H1 (cell line): ENCODE measurements at regions not wholly inside any gene's neighbourhood (a gene's known extent, or its start where the extent isn't known, plus 50 kb on each side); places are given as distances from the start of the nearest gene placed in this dataset.

Experiments
- CTCF ChIA-PET: fragments of 300-600 bp; sonication (Branson Sonifier 250); formaldehyde crosslinking; loops from one replicate; lab custom pipeline; 2021; ENCODE audit not compliant: partially characterized antibody; lab: Charles Lee
- POLR2A ChIA-PET: fragments of 300-600 bp; sonication (Branson Sonifier 250); formaldehyde crosslinking; loops from one replicate; lab custom pipeline; 2021; ENCODE audit warnings: inconsistent platforms; ENCODE audit not compliant: partially characterized antibody; lab: Charles Lee
- DNase-seq, 2 experiments: peaks; one replicate each; pipeline versions ENCODE4 v3.0.0 to v3.0.0-alpha.2; 2010 to 2022; ENCODE audit warnings: low spot score in 2 of 2, low read depth in 1 of 2, mixed read lengths in 1 of 2
- FAIRE-seq: peaks from 2 replicates; lab custom pipeline; 2011; peaks lifted over from hg19 to GRCh38; lab: Jason Lieb, UNC
- H2AFZ ChIP-seq: 2 replicates; pipeline ENCODE4 v1.8.1; 2012; ENCODE audit warnings: low read length, inconsistent platforms
- H2AK5ac ChIP-seq: 2 replicates; pipeline ENCODE4 v1.6.1; 2013; ENCODE audit warnings: low read depth, low read length
- H2BK120ac ChIP-seq: replicated peaks from 2 replicates; pipeline ENCODE3; 2013; ENCODE audit warnings: low read depth, low read length, inconsistent platforms
- H2BK12ac ChIP-seq: 2 replicates; pipeline ENCODE4 v1.6.1; 2013; ENCODE audit warnings: low read depth, low read length
- H2BK15ac ChIP-seq: 2 replicates; pipeline ENCODE4 v1.6.1; 2013; ENCODE audit warnings: low read length
- H2BK20ac ChIP-seq: 2 replicates; pipeline ENCODE4 v1.6.1; 2013; ENCODE audit warnings: low read length
- H2BK5ac ChIP-seq: 2 replicates; pipeline ENCODE4 v1.6.1; 2013; ENCODE audit warnings: low read depth, low read length
- H3K14ac ChIP-seq: 2 replicates; pipeline ENCODE4 v1.6.1; 2013; ENCODE audit warnings: inconsistent platforms; ENCODE audit not compliant: insufficient read length
- H3K18ac ChIP-seq: 2 replicates; pipeline ENCODE4 v1.6.1; 2013; ENCODE audit warnings: low read length; ENCODE audit errors: extremely low read depth
- H3K23ac ChIP-seq: 2 replicates; pipeline ENCODE4 v1.6.1; 2013; ENCODE audit warnings: inconsistent platforms; ENCODE audit not compliant: insufficient read length
- H3K23me2 ChIP-seq: 2 replicates; pipeline ENCODE4 v1.6.1; 2013; ENCODE audit warnings: low read depth, low read length
- H3K27ac ChIP-seq: 2 replicates; pipeline ENCODE4 v1.6.1; 2011; ENCODE audit warnings: low read depth, low read length, inconsistent platforms
- H3K27me3 ChIP-seq, 4 experiments: replicated peaks in 1 of 4; 1 replicate in 1 of 4; 2 replicates in 3 of 4; pipeline versions ENCODE4 v1.6.1 to v1.8.1; 2011 to 2013; ENCODE audit warnings: low read length in 3 of 4, mild to moderate bottlenecking in 3 of 4, inconsistent platforms in 2 of 4, mixed read lengths in 2 of 4, moderate library complexity in 1 of 4; ENCODE audit not compliant: control insufficient read depth in 3 of 4, insufficient read depth in 3 of 4; ENCODE audit errors: extremely low read depth in 1 of 4
- H3K36me3 ChIP-seq, 4 experiments: 2 replicates each; pipeline versions ENCODE4 v1.6.1 to v1.8.1; 2011 to 2013; ENCODE audit warnings: mild to moderate bottlenecking in 4 of 4, low read length in 3 of 4, moderate library complexity in 2 of 4, control low read depth in 1 of 4, inconsistent platforms in 1 of 4; ENCODE audit not compliant: insufficient read depth in 4 of 4, control insufficient read depth in 2 of 4
- H3K4ac ChIP-seq: replicated peaks from 2 replicates; pipeline ENCODE3; 2013; ENCODE audit warnings: low read length, low read depth, mixed read lengths, inconsistent platforms; ENCODE audit not compliant: insufficient read length
- H3K4me1 ChIP-seq, 4 experiments: replicated peaks in 1 of 4; 1 replicate in 1 of 4; 2 replicates in 3 of 4; pipeline versions ENCODE4 v1.6.1 to v1.8.1; 2011 to 2013; ENCODE audit warnings: low read length in 3 of 4, inconsistent platforms in 2 of 4, mixed read lengths in 1 of 4; ENCODE audit not compliant: insufficient read depth in 4 of 4, control insufficient read depth in 3 of 4
- H3K4me2 ChIP-seq, 2 experiments: 2 replicates each; pipeline versions ENCODE4 v1.6.1 to v1.8.1; 2011 to 2013; ENCODE audit warnings: low read depth in 2 of 2, low read length in 2 of 2, control low read depth in 1 of 2, inconsistent platforms in 1 of 2, mild to moderate bottlenecking in 1 of 2; ENCODE audit not compliant: insufficient read depth in 1 of 2
- H3K4me3 ChIP-seq, 4 experiments: fragments of 200-600, 300-600 bp in 1 of 4; sonication (generic), shearing (Covaris generic), sonication (Bioruptor Twin) in 1 of 4; 2 replicates each; pipeline versions ENCODE4 v1.5.1 to v1.8.1; 2011 to 2016; ENCODE audit warnings: low read length in 4 of 4, low read depth in 3 of 4, control low read depth in 2 of 4, inconsistent platforms in 2 of 4, mild to moderate bottlenecking in 2 of 4, mixed read lengths in 1 of 4, moderate library complexity in 1 of 4; ENCODE audit not compliant: insufficient read depth in 2 of 4; ENCODE audit errors: extremely low read depth in 1 of 4
- H3K56ac ChIP-seq: replicated peaks from 2 replicates; pipeline ENCODE3; 2013; ENCODE audit warnings: low read depth, mild to moderate bottlenecking, mixed read lengths, low read length, inconsistent platforms; ENCODE audit not compliant: insufficient read length
- H3K79me1 ChIP-seq: 2 replicates; pipeline ENCODE4 v1.6.1; 2013; ENCODE audit warnings: low read depth, low read length, control low read depth
- H3K79me2 ChIP-seq, 2 experiments: 2 replicates each; pipeline versions ENCODE4 v1.6.1 to v1.8.1; 2012 to 2013; ENCODE audit warnings: low read length in 2 of 2, mild to moderate bottlenecking in 2 of 2, inconsistent platforms in 1 of 2; ENCODE audit not compliant: insufficient read depth in 2 of 2, control insufficient read depth in 1 of 2
- H3K9ac ChIP-seq, 4 experiments: replicated peaks in 1 of 4; 1 replicate in 1 of 4; 2 replicates in 3 of 4; pipeline versions ENCODE4 v1.6.1 to v1.8.1; 2011 to 2013; ENCODE audit warnings: low read depth in 3 of 4, low read length in 3 of 4, control low read depth in 2 of 4, mild to moderate bottlenecking in 2 of 4, moderate library complexity in 2 of 4, inconsistent platforms in 1 of 4; ENCODE audit errors: extremely low read depth in 1 of 4
- H3K9me3 ChIP-seq, 2 experiments: 2 replicates each; pipeline versions ENCODE4 v1.6.1 to v1.8.1; 2012 to 2013; ENCODE audit warnings: mild to moderate bottlenecking in 2 of 2, moderate library complexity in 2 of 2, control low read depth in 1 of 2, inconsistent platforms in 1 of 2, low read depth in 1 of 2, low read length in 1 of 2, mixed read lengths in 1 of 2; ENCODE audit not compliant: insufficient read depth in 2 of 2
- H4K20me1 ChIP-seq, 2 experiments: replicated peaks in 1 of 2; 2 replicates each; pipeline versions ENCODE3 to v1.8.1; 2011 to 2013; ENCODE audit warnings: inconsistent platforms in 2 of 2, low read length in 2 of 2, mild to moderate bottlenecking in 1 of 2; ENCODE audit not compliant: insufficient read depth in 2 of 2, control insufficient read depth in 1 of 2
- H4K5ac ChIP-seq: 2 replicates; pipeline ENCODE4 v1.6.1; 2013; ENCODE audit warnings: low read length, low read depth, mixed read lengths, inconsistent platforms; ENCODE audit not compliant: insufficient read length
- H4K8ac ChIP-seq: 2 replicates; pipeline ENCODE4 v1.8.0; 2013; ENCODE audit warnings: mild to moderate bottlenecking, moderate library complexity, low read length, inconsistent platforms; ENCODE audit not compliant: insufficient read depth; ENCODE audit errors: extremely low read depth
- H4K91ac ChIP-seq: replicated peaks from 2 replicates; pipeline ENCODE3; 2013; ENCODE audit warnings: low read length, mixed read lengths, inconsistent platforms; ENCODE audit not compliant: insufficient read length
- BACH1 ChIP-seq: IDR thresholded peaks from 2 replicates; pipeline ENCODE4 v1.6.1; 2012; ENCODE audit warnings: low read length, improper control_type of control experiment
- E2F6 ChIP-seq: IDR thresholded peaks from 2 replicates; pipeline ENCODE4 v1.6.1; 2012; ENCODE audit warnings: inconsistent platforms
- FOSL1 ChIP-seq: IDR thresholded peaks from 2 replicates; pipeline ENCODE4 v1.6.1; 2011; ENCODE audit warnings: mild to moderate bottlenecking, low read depth, low read length, moderate library complexity; ENCODE audit not compliant: insufficient read depth
- MAFK ChIP-seq: IDR thresholded peaks from 2 replicates; pipeline ENCODE4 v1.6.1; 2012; ENCODE audit warnings: low read depth, mild to moderate bottlenecking, improper control_type of control experiment, low read length
- NANOG ChIP-seq: IDR thresholded peaks from 2 replicates; pipeline ENCODE4 v1.6.1; 2011; ENCODE audit warnings: low read length, low read depth, mild to moderate bottlenecking, inconsistent platforms; ENCODE audit not compliant: insufficient read depth, poor library complexity, severe bottlenecking
- POLR2A ChIP-seq, 2 experiments: IDR thresholded peaks; 1 replicate in 1 of 2; 2 replicates in 1 of 2; pipeline ENCODE4 v1.6.1; 2011; ENCODE audit warnings: low read depth in 2 of 2, low read length in 2 of 2, mild to moderate bottlenecking in 2 of 2; ENCODE audit errors: control extremely low read depth in 1 of 2
- SUZ12 ChIP-seq: fragments of 200-600 bp; sonication (generic); IDR thresholded peaks from 2 replicates; pipeline ENCODE4 v1.6.1; 2012; ENCODE audit warnings: mild to moderate bottlenecking, inconsistent platforms, low read length, moderate library complexity, mixed read lengths
- TAF1 ChIP-seq: IDR thresholded peaks from 2 replicates; pipeline ENCODE4 v1.6.1; 2011; ENCODE audit warnings: mild to moderate bottlenecking, low read depth, low read length
- USF2 ChIP-seq: IDR thresholded peaks from 2 replicates; pipeline ENCODE4 v1.6.1; 2011; ENCODE audit warnings: low read length, improper control_type of control experiment
- YY1 ChIP-seq: IDR thresholded peaks from 2 replicates; pipeline ENCODE4 v1.6.1; 2011; ENCODE audit warnings: low read depth, mild to moderate bottlenecking, low read length
- WGBS, 2 experiments: shearing (Covaris generic) in 1 of 2; methylation state at CpG; one replicate each; pipeline versions ENCODE4 v1.1.6 to v1.1.7; 2013 to 2015; ENCODE audit warnings: low lambda C conversion rate in 2 of 2, mixed read lengths in 2 of 2, inconsistent platforms in 1 of 2, low coverage in 1 of 2, missing lambda C conversion rate in 1 of 2; ENCODE audit not compliant: insufficient replicate concordance in 2 of 2, insufficient coverage in 1 of 2, insufficient read length in 1 of 2; ENCODE audit errors: extremely low coverage in 1 of 2, missing lambda C conversion rate in 1 of 2; 5-methylcytosine and 5-hydroxymethylcytosine counted together
- TF ChIP-seq, protein P1 (sequence below), 3 experiments: IDR thresholded peaks; 1 replicate in 2 of 3; 2 replicates in 1 of 3; pipeline versions ENCODE4 v1.5.1 to v1.6.1; 2011; ENCODE audit warnings: low read length in 3 of 3, mild to moderate bottlenecking in 3 of 3, inconsistent platforms in 2 of 3, low read depth in 1 of 3, moderate library complexity in 1 of 3; ENCODE audit not compliant: insufficient read depth in 1 of 3; ENCODE audit errors: control extremely low read depth in 1 of 3

GRCh38 chr10:2610946-2611345, 456.4 kb upstream of the PFKP start:
- Histone ChIP-seq H3K9ac (no peak overlapping the region), H4K8ac (no peak overlapping the region), H2BK20ac (no peak overlapping the region), H2BK12ac (no peak overlapping the region), H3K23ac (no peak overlapping the region), H3K4me2 (no peak overlapping the region), H3K79me1 (no peaks in the 10 kb centered on the region), H4K20me1 (no peaks in the 10 kb centered on the region), H2BK5ac (no peak overlapping the region), H3K9me3 (peaks cover 4% of the 10 kb centered on the region in 2 experiments; a peak in 2 of 4 replicates), H2AFZ (peak overlapping the region; percentile 51; the same call in 1 of the 2 replicates), H3K18ac (no peak overlapping the region), H4K91ac (no peak overlapping the region), H3K27ac (no peak overlapping the region), H3K4ac (no peak overlapping the region), H3K4me3 (no peak overlapping the region), H3K4me1 (peaks cover 0 to 4% (median 1%) of the 10 kb centered on the region in 4 experiments; a peak in 2 of 7 replicates), H3K14ac (no peak overlapping the region), H3K23me2 (no peaks in the 10 kb centered on the region), H4K5ac (no peak overlapping the region), H3K56ac (no peak overlapping the region), H3K27me3 (no peaks in the 10 kb centered on the region), H2BK120ac (no peak overlapping the region), H3K36me3 (no peaks in the 10 kb centered on the region), H2AK5ac (no peak overlapping the region), H3K79me2 (no peaks in the 10 kb centered on the region), H2BK15ac (no peak overlapping the region)
- DNase-seq (no peak), FAIRE-seq (no peak)
- ChIA-PET POLR2A (no interaction called here), CTCF (interaction anchor here (1.1 to 1.5 kb wide), 2 partner anchors 8 to 473 kb away, joined by 3 to 6 read pairs; no protein-coding TSS in a partner anchor)
- TF ChIP-seq MAFK, result no peak
- no peak for TF ChIP-seq FOSL1
- TF ChIP-seq USF2, result no peak
- no peak for TF ChIP-seq E2F6
- TF ChIP-seq TAF1, result no peak
- TF ChIP-seq BACH1, result no peak
- no peak for TF ChIP-seq YY1
- no peak for TF ChIP-seq NANOG
- TF ChIP-seq POLR2A (IDR thresholded peaks at IDR 0.05; ENCODE audit: control extremely low read depth in 1 of 2, low read depth in 2 of 2, low read length in 2 of 2), result no peak
- TF ChIP-seq, protein P1, sequence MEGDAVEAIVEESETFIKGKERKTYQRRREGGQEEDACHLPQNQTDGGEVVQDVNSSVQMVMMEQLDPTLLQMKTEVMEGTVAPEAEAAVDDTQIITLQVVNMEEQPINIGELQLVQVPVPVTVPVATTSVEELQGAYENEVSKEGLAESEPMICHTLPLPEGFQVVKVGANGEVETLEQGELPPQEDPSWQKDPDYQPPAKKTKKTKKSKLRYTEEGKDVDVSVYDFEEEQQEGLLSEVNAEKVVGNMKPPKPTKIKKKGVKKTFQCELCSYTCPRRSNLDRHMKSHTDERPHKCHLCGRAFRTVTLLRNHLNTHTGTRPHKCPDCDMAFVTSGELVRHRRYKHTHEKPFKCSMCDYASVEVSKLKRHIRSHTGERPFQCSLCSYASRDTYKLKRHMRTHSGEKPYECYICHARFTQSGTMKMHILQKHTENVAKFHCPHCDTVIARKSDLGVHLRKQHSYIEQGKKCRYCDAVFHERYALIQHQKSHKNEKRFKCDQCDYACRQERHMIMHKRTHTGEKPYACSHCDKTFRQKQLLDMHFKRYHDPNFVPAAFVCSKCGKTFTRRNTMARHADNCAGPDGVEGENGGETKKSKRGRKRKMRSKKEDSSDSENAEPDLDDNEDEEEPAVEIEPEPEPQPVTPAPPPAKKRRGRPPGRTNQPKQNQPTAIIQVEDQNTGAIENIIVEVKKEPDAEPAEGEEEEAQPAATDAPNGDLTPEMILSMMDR (IDR thresholded peaks at IDR 0.05; ENCODE audit: control extremely low read depth in 1 of 3, insufficient read depth in 1 of 3, low read depth in 1 of 3, low read length in 3 of 3), result no peak
- TF ChIP-seq SUZ12, result no peak
- 86% methylated on average over 5 of the region's 5 CpGs; no CpG with 5 or more reads in 1 of the 2 experiments for WGBS, 2 experiments
